ENCODE measurements at regions not wholly inside any gene's neighbourhood (a gene's known extent, or its start where the extent isn't known, plus 50 kb on each side); places are given as distances from the start of the nearest gene placed in this dataset.

- TF ChIP-seq REST (IDR thresholded peaks at IDR 0.05; ENCODE audit: unreplicated experiment), result no peak
- no peak for TF ChIP-seq ZNF331 (CRISPR knock-in tag; IDR thresholded peaks at IDR 0.05; ENCODE audit: low read depth)
- TF ChIP-seq JUNB (IDR thresholded peaks at IDR 0.05; ENCODE audit: unreplicated experiment), result no peak
Measured at GRCh38 chr14:104284107-104284592, 145.8 kb downstream of the KIF26A start (continued).

DNA sequence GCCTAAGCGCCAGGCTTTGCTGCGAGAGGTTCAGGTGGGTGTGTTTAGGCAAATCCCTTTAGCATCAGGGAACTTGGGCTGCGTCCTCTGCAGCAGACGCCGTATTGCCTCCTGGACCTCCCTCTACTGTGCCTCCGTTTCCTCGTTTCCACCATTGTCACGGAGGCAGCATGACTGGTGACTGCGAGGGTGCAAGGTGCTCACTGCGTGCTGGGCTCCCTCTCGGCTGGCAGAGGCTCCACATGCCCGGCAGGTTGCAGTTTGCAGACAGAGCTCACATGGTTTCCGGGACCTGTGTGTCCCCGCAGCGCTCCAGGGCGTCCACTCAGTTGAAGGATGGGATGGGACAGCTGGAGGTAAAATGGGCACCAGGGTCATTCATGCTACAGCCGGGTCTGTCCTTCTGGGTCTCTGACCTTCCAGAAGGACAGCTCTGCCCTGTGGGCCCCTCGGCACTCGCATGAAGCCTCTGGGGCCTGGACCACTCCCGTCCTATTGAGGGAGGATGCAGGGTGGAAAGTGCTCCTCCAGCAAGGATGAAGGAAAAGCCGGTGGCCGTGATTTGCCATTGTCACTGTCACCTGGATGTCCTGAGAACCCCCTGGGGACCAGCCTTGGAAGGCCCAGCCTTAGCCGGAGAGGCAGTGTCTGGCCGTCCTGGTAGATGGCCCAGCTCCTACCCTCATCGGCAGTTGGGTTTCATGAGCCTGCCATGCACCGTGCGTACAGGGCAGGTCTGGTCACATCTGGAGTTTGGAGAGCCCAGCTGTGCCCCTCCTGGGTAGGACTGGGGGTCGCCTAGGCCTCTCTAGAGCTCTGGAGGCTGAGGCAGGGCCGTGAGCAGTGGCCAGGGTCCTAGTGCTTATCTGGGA lies 146.5 kb downstream of the KIF26A start:
- no peaks in the 10 kb centered on the region for H3K4me1 ChIP-seq (ENCODE audit: insufficient read depth)
- H3K27me3 ChIP-seq (ENCODE audit: insufficient read depth), result no peaks in the 10 kb centered on the region
- Mint-ChIP-seq H3K4me3 (no peak overlapping the region), H3K9me3 (peaks cover 7% of the 10 kb centered on the region; the same call in 1 of the 3 replicates), H3K27ac (no peak overlapping the region), H3K27me3 (ENCODE audit: insufficient read depth, low read depth, poor library complexity) (peaks cover 11% of the 10 kb centered on the region), H3K4me1 (peaks cover 11% of the 10 kb centered on the region), H3K36me3 (ENCODE audit: low read depth) (no peaks in the 10 kb centered on the region)
- no peaks in the 10 kb centered on the region for H3K9me2 ChIP-seq (ENCODE audit: insufficient read depth)
- no peak overlapping the region for H3K4me3 ChIP-seq
- no peak overlapping the region for H2AFZ ChIP-seq
- ATAC-seq (no peak; the same call in 2 of the 3 replicates), DNase-seq (ENCODE audit: low spot score) (no peak)
- no peak overlapping the region for H3K4me2 ChIP-seq
- no peak overlapping the region for H3K27ac ChIP-seq (ENCODE audit: low read depth)
- H3K36me3 ChIP-seq (ENCODE audit: insufficient read depth), result no peaks in the 10 kb centered on the region
- H3K79me2 ChIP-seq (replicated peaks; ENCODE audit: insufficient read depth), result no peaks in the 10 kb centered on the region
- no peaks in the 10 kb centered on the region for H4K20me1 ChIP-seq (replicated peaks; ENCODE audit: insufficient read depth)
- H3F3A ChIP-seq (replicated peaks; ENCODE audit: low read depth), result peaks cover 10% of the 10 kb centered on the region; the same call in 1 of the 2 replicates
- TF ChIP-seq STAT1 (IDR thresholded peaks at IDR 0.05; ENCODE audit: unreplicated experiment) (no peak), REST (IDR thresholded peaks at IDR 0.05; ENCODE audit: unreplicated experiment) (no peak), EZH2phosphoT487 (IDR thresholded peaks at IDR 0.05; ENCODE audit: unreplicated experiment) (no peak), NANOG (IDR thresholded peaks at IDR 0.05; ENCODE audit: borderline replicate concordance) (no peak), POLR2AphosphoS5 (IDR thresholded peaks at IDR 0.05; ENCODE audit: low read depth) (no peak), ZNF331 (CRISPR knock-in tag; IDR thresholded peaks at IDR 0.05; ENCODE audit: low read depth) (no peak), ZNF462 (CRISPR knock-in tag; IDR thresholded peaks at IDR 0.05) (no peak)
- TF ChIP-seq, protein P1, sequence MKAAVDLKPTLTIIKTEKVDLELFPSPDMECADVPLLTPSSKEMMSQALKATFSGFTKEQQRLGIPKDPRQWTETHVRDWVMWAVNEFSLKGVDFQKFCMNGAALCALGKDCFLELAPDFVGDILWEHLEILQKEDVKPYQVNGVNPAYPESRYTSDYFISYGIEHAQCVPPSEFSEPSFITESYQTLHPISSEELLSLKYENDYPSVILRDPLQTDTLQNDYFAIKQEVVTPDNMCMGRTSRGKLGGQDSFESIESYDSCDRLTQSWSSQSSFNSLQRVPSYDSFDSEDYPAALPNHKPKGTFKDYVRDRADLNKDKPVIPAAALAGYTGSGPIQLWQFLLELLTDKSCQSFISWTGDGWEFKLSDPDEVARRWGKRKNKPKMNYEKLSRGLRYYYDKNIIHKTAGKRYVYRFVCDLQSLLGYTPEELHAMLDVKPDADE (IDR thresholded peaks at IDR 0.05), result no peak

Data from GM23338 (cell line).